ENCODE measurements at regions not wholly inside any gene's neighbourhood (a gene's known extent, or its start where the extent isn't known, plus 50 kb on each side); places are given as distances from the start of the nearest gene placed in this dataset.
"Not testable (repeated sequence)": the region's sequence is repeated elsewhere in the genome, so short reads cannot be mapped to it uniquely, and the experiment has no call there.

- DNase-seq (ENCODE audit: low read depth): no peak
Measured at GRCh38 chr4:116328261-116328860, 757.0 kb downstream of the TRAM1L1 start.

GRCh38 chr4:116323606-116324005, 761.8 kb downstream of the TRAM1L1 start:
- DNase-seq (ENCODE audit: low read depth): no peak

- DNase-seq (ENCODE audit: low read depth): no peak
Measured at GRCh38 chr4:116321471-116321870, 763.9 kb downstream of the TRAM1L1 start.

- DNase-seq (ENCODE audit: low read depth): no peak
Measured at GRCh38 chr4:116320859-116321258, 764.5 kb downstream of the TRAM1L1 start.

GRCh38 chr4:116303736-116304188, 781.6 kb downstream of the TRAM1L1 start:
- DNase-seq (ENCODE audit: low read depth): no peak

- no peak for DNase-seq (ENCODE audit: low read depth)
Measured at GRCh38 chr4:116302990-116303735, 782.2 kb downstream of the TRAM1L1 start.

GRCh38 chr4:116275006-116275405, 810.4 kb downstream of the TRAM1L1 start:
- no peak for DNase-seq (ENCODE audit: low read depth)

- DNase-seq (ENCODE audit: low read depth): peak; percentile 25
Measured at GRCh38 chr4:116272336-116272735, 813.0 kb downstream of the TRAM1L1 start.

- not testable (repeated sequence) for DNase-seq (ENCODE audit: low read depth)
Measured at GRCh38 chr4:116260931-116261330, 824.4 kb downstream of the TRAM1L1 start.

GRCh38 chr4:116244771-116245170, 840.6 kb downstream of the TRAM1L1 start:
- no peak for DNase-seq (ENCODE audit: low read depth)

- no peak for DNase-seq (ENCODE audit: low read depth)
Measured at GRCh38 chr4:116243431-116243830, 841.9 kb downstream of the TRAM1L1 start.

GRCh38 chr4:116233971-116234370, 851.4 kb downstream of the TRAM1L1 start:
- DNase-seq (ENCODE audit: low read depth): no peak

- not testable (repeated sequence) for DNase-seq (ENCODE audit: low read depth)
Measured at GRCh38 chr4:116231999-116232398, 853.4 kb downstream of the TRAM1L1 start.

- no peak for DNase-seq (ENCODE audit: low read depth)
Measured at GRCh38 chr4:116229420-116229819, 856.0 kb downstream of the TRAM1L1 start.

- DNase-seq (ENCODE audit: low read depth): no peak
Measured at GRCh38 chr4:116223040-116223732, 862.2 kb downstream of the TRAM1L1 start.

- peak; percentile 66 for DNase-seq (ENCODE audit: low read depth)
Measured at GRCh38 chr4:116217781-116218180, 867.6 kb downstream of the TRAM1L1 start.

GRCh38 chr4:116215622-116216021, 869.8 kb downstream of the TRAM1L1 start:
- no peak for DNase-seq (ENCODE audit: low read depth)

GRCh38 chr4:116202524-116202923, 882.9 kb downstream of the TRAM1L1 start:
- no peak for DNase-seq (ENCODE audit: low read depth)

- no peak for DNase-seq (ENCODE audit: low read depth)
Measured at GRCh38 chr4:116197317-116197809, 888.0 kb downstream of the TRAM1L1 start.

GRCh38 chr4:116183241-116183640, 902.1 kb downstream of the TRAM1L1 start:
- no peak for DNase-seq (ENCODE audit: low read depth)

GRCh38 chr4:116180157-116180601, 905.2 kb downstream of the TRAM1L1 start:
- peak; percentile 6 for DNase-seq (ENCODE audit: low read depth)

GRCh38 chr4:116151371-116151770, 934.0 kb downstream of the TRAM1L1 start:
- not testable (repeated sequence) for DNase-seq (ENCODE audit: low read depth)
